SK-N-SH (cell line): ENCODE measurements at regions not wholly inside any gene's neighbourhood (a gene's known extent, or its start where the extent isn't known, plus 50 kb on each side); places are given as distances from the start of the nearest gene placed in this dataset.

Experiments used
- CTCF ChIA-PET: fragments of 300-600, 350-600 bp; formaldehyde crosslinking; extraction: SDS; loops from one replicate; lab custom pipeline; 2021; lab: Yijun Ruan, JAX
- POLR2A ChIA-PET: fragments of 350-600 bp; sonication (Branson Sonifier 250); formaldehyde crosslinking; extraction: SDS; loops from one replicate; lab custom pipeline; 2020; ENCODE audit warnings: antibody characterized with exemption, inconsistent platforms; lab: Yijun Ruan, JAX
- DNase-seq: peaks from one replicate; pipeline ENCODE4 v3.0.0; 2012
- H2AFZ ChIP-seq: fragments of 200-600 bp; sonication (generic); 2 replicates; pipeline ENCODE4 v1.8.1; 2016; ENCODE audit warnings: antibody characterized with exemption, mild to moderate bottlenecking, low read depth
- H3F3A ChIP-seq: fragments of 200-600 bp; sonication (generic); replicated peaks from 2 replicates; pipeline ENCODE3; 2016; ENCODE audit warnings: antibody characterized with exemption, mild to moderate bottlenecking; ENCODE audit not compliant: insufficient read depth
- H3K27ac ChIP-seq, 2 experiments: fragments of 200-500 bp in 1 of 2; fragments of 200-600 bp in 1 of 2; sonication (Bioruptor generic) in 1 of 2; sonication (generic), shearing (Covaris generic) in 1 of 2; 2 replicates each; pipeline versions ENCODE4 v1.5.1 to v1.6.1; 2014 to 2016; ENCODE audit warnings: low read depth in 2 of 2, inconsistent platforms in 1 of 2, low read length in 1 of 2, mild to moderate bottlenecking in 1 of 2, mixed read lengths in 1 of 2
- H3K27me3 ChIP-seq: fragments of 200-600 bp; sonication (generic), shearing (Covaris generic); 2 replicates; pipeline ENCODE4 v1.6.1; 2016; ENCODE audit warnings: mixed run types; ENCODE audit not compliant: insufficient read depth
- H3K36me3 ChIP-seq, 2 experiments: fragments of 200-500 bp in 1 of 2; fragments of 200-600 bp in 1 of 2; sonication (Bioruptor generic) in 1 of 2; sonication (generic) in 1 of 2; replicated peaks in 1 of 2; 2 replicates each; pipeline versions ENCODE3 to v1.5.1; 2014 to 2016; ENCODE audit warnings: low read length in 1 of 2, mild to moderate bottlenecking in 1 of 2; ENCODE audit not compliant: insufficient read depth in 2 of 2, control insufficient read depth in 1 of 2
- H3K4me1 ChIP-seq, 2 experiments: fragments of 200-500 bp in 1 of 2; fragments of 200-600 bp in 1 of 2; sonication (Bioruptor generic) in 1 of 2; sonication (generic), shearing (Covaris generic) in 1 of 2; 2 replicates each; pipeline versions ENCODE4 v1.5.1 to v1.6.1; 2014 to 2016; ENCODE audit warnings: low read depth in 1 of 2, low read length in 1 of 2, mixed run types in 1 of 2; ENCODE audit not compliant: insufficient read depth in 2 of 2, control insufficient read depth in 1 of 2
- H3K4me2 ChIP-seq: fragments of 200-600 bp; sonication (generic), shearing (Covaris generic); 2 replicates; pipeline ENCODE4 v1.6.1; 2017; ENCODE audit warnings: mixed run types
- H3K4me3 ChIP-seq, 2 experiments: fragments of 200-500 bp in 1 of 2; fragments of 200-600 bp in 1 of 2; sonication (Bioruptor generic) in 1 of 2; sonication (generic), shearing (Covaris generic) in 1 of 2; 2 replicates each; pipeline versions ENCODE4 v1.5.1 to v1.8.1; 2014 to 2016; ENCODE audit warnings: low read depth in 2 of 2, inconsistent platforms in 1 of 2, low read length in 1 of 2, mild to moderate bottlenecking in 1 of 2, mixed read lengths in 1 of 2, moderate library complexity in 1 of 2
- H3K79me2 ChIP-seq: fragments of 200-600 bp; sonication (generic); 2 replicates; pipeline ENCODE4 v1.8.1; 2017; ENCODE audit warnings: mild to moderate bottlenecking; ENCODE audit not compliant: insufficient read depth
- H3K9ac ChIP-seq: fragments of 200-600 bp; sonication (generic); 2 replicates; pipeline ENCODE4 v1.6.1; 2017; ENCODE audit warnings: mixed run types
- H3K9me2 ChIP-seq: fragments of 200-600 bp; sonication (generic); 2 replicates; pipeline ENCODE4 v1.6.1; 2017; ENCODE audit warnings: mixed run types
- H3K9me3 ChIP-seq: fragments of 200-600 bp; sonication (generic); 2 replicates; pipeline ENCODE4 v1.6.1; 2017; ENCODE audit warnings: mixed run types, mild to moderate bottlenecking, moderate library complexity
- H4K20me1 ChIP-seq: fragments of 200-600 bp; sonication (generic); 2 replicates; pipeline ENCODE4 v1.6.1; 2017; ENCODE audit warnings: mild to moderate bottlenecking, mixed run types; ENCODE audit not compliant: insufficient read depth
- CHD2 ChIP-seq: fragments of 150-350 bp; IDR thresholded peaks from 2 replicates; pipeline ENCODE4 v1.6.1; 2018; ENCODE audit warnings: low read length; ENCODE audit not compliant: partially characterized antibody
- CTCF ChIP-seq: fragments of 200-600 bp; sonication (generic); IDR thresholded peaks from 2 replicates; pipeline ENCODE4 v1.6.1; 2017; ENCODE audit warnings: antibody characterized with exemption, mild to moderate bottlenecking, moderate library complexity
- ELF1 ChIP-seq: IDR thresholded peaks from 2 replicates; pipeline ENCODE4 v1.4.0; 2012
- GATA2 ChIP-seq: sonication (generic); formaldehyde crosslinking; IDR thresholded peaks from 2 replicates; pipeline ENCODE4 v1.5.0; 2020; ENCODE audit warnings: mild to moderate bottlenecking, missing genetic modification reagents
- IRF3 ChIP-seq: fragments of 150-350 bp; IDR thresholded peaks from 2 replicates; pipeline ENCODE4 v1.6.1; 2016; ENCODE audit warnings: mild to moderate bottlenecking, low read depth, low read length
- JUND ChIP-seq: IDR thresholded peaks from 2 replicates; pipeline ENCODE4 v1.4.0; 2012
- MEF2A ChIP-seq: IDR thresholded peaks from 2 replicates; pipeline ENCODE4 v1.4.0; 2012; ENCODE audit warnings: low read depth, borderline replicate concordance
- MXI1 ChIP-seq: IDR thresholded peaks from 2 replicates; pipeline ENCODE4 v1.6.1; 2012; ENCODE audit warnings: mild to moderate bottlenecking, low read depth, low read length, improper control_type of control experiment
- PBX3 ChIP-seq: IDR thresholded peaks from 2 replicates; pipeline ENCODE4; 2012
- RFX5 ChIP-seq: IDR thresholded peaks from 2 replicates; pipeline ENCODE4 v1.6.1; 2012; ENCODE audit warnings: mild to moderate bottlenecking, improper control_type of control experiment, low read length
- RXRA ChIP-seq: IDR thresholded peaks from 2 replicates; pipeline ENCODE4 v1.4.0; 2012; ENCODE audit warnings: low read depth, mild to moderate bottlenecking, borderline replicate concordance
- SIN3A ChIP-seq: IDR thresholded peaks from 2 replicates; pipeline ENCODE4 v1.6.1; 2012; ENCODE audit warnings: low read depth, mild to moderate bottlenecking, low read length, moderate library complexity, borderline replicate concordance
- SMC3 ChIP-seq: IDR thresholded peaks from 2 replicates; pipeline ENCODE4 v1.6.1; 2012; ENCODE audit warnings: low read depth, low read length, improper control_type of control experiment
- TCF12 ChIP-seq: IDR thresholded peaks from 2 replicates; pipeline ENCODE4 v1.4.0; 2012
- USF1 ChIP-seq: IDR thresholded peaks from 2 replicates; pipeline ENCODE4 v1.4.0; 2012; ENCODE audit warnings: low read depth, borderline replicate concordance
- USF2 ChIP-seq: fragments of 150-350 bp; IDR thresholded peaks from 2 replicates; pipeline ENCODE4 v1.6.1; 2017; ENCODE audit warnings: antibody characterized with exemption, low read length, low read depth, borderline replicate concordance
- YY1 ChIP-seq: IDR thresholded peaks from 2 replicates; pipeline ENCODE4 v1.4.0; 2012; ENCODE audit warnings: low read depth, mild to moderate bottlenecking
- ZBTB33 ChIP-seq: IDR thresholded peaks from 2 replicates; pipeline ENCODE4 v1.4.0; 2012; ENCODE audit warnings: low read depth, borderline replicate concordance
- WGBS: methylation state at CpG from one replicate; pipeline ENCODE4 v1.1.6; 2017; ENCODE audit warnings: low lambda C conversion rate; 5-methylcytosine and 5-hydroxymethylcytosine counted together

- TF ChIP-seq TCF12 = no peak
- TF ChIP-seq JUND = no peak
Measured at GRCh38 chr14:55773312-55773711, 193.3 kb downstream of the KTN1 start (continued).

- CTCF ChIA-PET = no interaction called here
Measured at GRCh38 chr14:55773984-55774545, 194.1 kb downstream of the KTN1 start.

More at GRCh38 chr14:55773984-55774545, 194.1 kb downstream of the KTN1 start:
- Histone ChIP-seq H3K27ac (no peak overlapping the region), H3K79me2 (no peaks in the 10 kb centered on the region), H3K9me2 (no peaks in the 10 kb centered on the region), H3K9ac (no peak overlapping the region), H3K36me3 (no peaks in the 10 kb centered on the region), H3F3A (no peaks in the 10 kb centered on the region), H3K9me3 (no peaks in the 10 kb centered on the region), H2AFZ (no peak overlapping the region), H3K4me1 (no peaks in the 10 kb centered on the region), H3K27me3 (peaks cover 19% of the 10 kb centered on the region; the same call in 1 of the 2 replicates), H3K4me2 (no peak overlapping the region), H4K20me1 (no peaks in the 10 kb centered on the region), H3K4me3 (no peak overlapping the region)
- no peak for DNase-seq
- WGBS = 6% methylated on average over 1 of the region's 1 CpG
- POLR2A ChIA-PET = no interaction called here
- TF ChIP-seq RXRA (no peak), SMC3 (no peak), PBX3 (no peak), MEF2A (no peak), ELF1 (no peak), RFX5 (no peak), IRF3 (no peak), SIN3A (no peak), GATA2 (CRISPR knock-in tag) (no peak), USF1 (no peak), USF2 (no peak), ZBTB33 (no peak), YY1 (no peak), CTCF (no peak), MXI1 (no peak), CHD2 (no peak), JUND (no peak)
